Activated CD4-positive, alpha-beta T cell treated with anti-CD3 and anti-CD28 coated beads, Interleukin-2, amount 50 U/mL, for 48 hours (primary cell): ENCODE measurements at regions not wholly inside any gene's neighbourhood (a gene's known extent, or its start where the extent isn't known, plus 50 kb on each side); places are given as distances from the start of the nearest gene placed in this dataset.
"Not testable (repeated sequence)": the region's sequence is repeated elsewhere in the genome, so short reads cannot be mapped to it uniquely, and the experiment has no call there.

Experiments used
- DNase-seq, 2 experiments: peaks; one replicate each; pipeline ENCODE4 v3.0.0-alpha.2; 2020

DNA sequence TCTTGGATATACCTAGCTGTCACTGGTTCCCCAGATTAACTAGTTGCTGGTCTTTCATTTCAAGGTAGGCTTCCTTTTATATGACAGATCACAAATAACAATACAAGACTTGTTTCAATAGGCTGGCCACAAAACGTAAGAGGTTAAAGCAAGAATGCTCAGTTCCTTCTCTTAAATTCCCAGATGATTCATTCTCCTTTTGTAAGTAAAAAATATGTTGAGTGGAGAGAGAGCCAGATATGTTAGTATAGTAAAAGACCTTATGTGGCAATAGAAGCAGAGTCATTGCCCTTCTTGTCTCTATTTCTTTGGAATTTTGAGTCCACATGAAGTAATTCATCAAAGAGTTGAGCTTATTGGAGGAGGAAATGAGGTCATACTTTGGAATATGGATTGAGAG is 939.0 kb upstream of the ATXN7L3B start:
- no peak for DNase-seq

GRCh38 chr12:73599268-73599667 is 938.4 kb upstream of the ATXN7L3B start:
- DNase-seq = no peak

DNA sequence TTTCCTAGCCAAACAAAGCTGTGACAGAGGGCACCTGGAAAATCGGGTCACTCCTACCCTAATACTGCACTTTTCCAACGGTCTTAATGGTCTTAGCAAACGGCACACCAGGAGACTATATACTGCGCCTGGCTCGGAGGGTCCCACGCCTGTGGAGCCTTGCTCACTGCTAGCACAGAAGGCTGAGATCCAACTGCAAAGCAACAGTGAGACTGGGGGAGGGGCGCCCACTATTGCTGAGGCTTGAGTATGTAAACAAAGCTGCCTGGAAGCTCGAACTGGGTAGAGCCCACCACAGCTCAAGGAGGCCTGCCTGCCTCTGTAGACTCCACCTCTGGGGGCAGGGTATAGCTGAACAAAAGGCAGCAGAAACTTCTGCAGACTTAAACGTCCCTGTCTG is 931.7 kb upstream of the ATXN7L3B start:
- not testable (repeated sequence) for DNase-seq

DNA sequence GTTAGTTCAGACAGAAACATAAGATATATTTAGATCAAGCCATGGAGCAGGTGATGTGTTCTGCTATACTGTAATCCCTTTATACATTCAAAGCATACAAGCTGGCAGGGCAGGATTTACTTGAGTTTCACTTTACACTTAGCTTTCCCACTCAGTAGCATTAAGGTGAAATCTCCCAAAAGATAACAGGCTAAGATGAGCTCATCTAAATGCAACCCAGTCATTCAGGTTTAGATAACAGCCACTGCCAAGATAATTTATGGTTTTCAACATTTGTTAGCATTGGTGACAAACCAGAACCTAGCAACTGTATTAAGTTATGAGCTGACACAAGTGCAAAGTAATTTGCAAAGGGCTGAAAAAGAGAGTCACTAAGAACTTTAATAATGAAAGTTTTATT is 925.1 kb upstream of the ATXN7L3B start:
- DNase-seq = no peak

GRCh38 chr12:73623421-73623820 is 914.2 kb upstream of the ATXN7L3B start:
- DNase-seq = no peak

DNA sequence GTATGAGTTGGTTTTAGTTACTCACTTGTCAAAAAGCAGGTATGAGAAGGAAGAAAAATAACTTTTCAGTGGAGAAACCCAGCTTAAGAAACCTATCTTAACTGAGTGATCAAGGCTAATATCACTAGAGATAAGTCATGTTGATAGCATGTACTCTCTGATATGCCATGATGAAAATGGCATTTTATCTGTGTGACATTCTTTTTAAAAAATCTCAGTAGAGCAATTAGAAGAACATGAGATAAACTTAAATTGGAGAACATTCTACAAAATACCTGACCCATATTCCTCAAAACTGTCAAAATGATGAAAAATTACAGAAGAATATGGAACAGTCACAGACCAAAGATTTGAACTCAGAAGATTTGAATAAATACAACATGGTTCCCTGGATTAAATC is 912.4 kb upstream of the ATXN7L3B start:
- DNase-seq = no peak

- DNase-seq = no peak
These were observed 908.5 kb upstream of the ATXN7L3B start for GRCh38 chr12:73629171-73629570.

GRCh38 chr12:73629893-73630831 is 907.5 kb upstream of the ATXN7L3B start:
- DNase-seq = no peak

GRCh38 chr12:73632191-73632590 is 905.4 kb upstream of the ATXN7L3B start:
- no peak for DNase-seq

DNA sequence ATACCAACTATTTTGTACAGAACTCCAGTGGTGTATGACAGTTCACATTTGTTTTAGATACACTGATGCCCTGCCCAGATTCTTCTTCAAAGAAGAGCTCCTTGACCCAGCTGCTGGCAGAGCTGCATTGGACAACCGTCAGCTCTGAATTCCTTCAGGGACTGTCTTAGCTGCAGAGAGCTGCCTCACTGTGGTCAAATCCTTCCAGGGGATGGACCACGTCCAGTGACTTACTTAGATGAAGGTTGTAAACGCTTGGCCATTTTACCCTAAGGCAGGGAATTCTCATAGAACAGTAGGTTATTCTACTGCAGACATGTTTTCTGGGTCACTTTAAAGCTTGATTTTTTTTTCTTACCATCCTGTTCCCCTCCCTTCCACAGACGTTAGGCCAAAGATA is 905.0 kb upstream of the ATXN7L3B start:
- DNase-seq = no peak

DNA sequence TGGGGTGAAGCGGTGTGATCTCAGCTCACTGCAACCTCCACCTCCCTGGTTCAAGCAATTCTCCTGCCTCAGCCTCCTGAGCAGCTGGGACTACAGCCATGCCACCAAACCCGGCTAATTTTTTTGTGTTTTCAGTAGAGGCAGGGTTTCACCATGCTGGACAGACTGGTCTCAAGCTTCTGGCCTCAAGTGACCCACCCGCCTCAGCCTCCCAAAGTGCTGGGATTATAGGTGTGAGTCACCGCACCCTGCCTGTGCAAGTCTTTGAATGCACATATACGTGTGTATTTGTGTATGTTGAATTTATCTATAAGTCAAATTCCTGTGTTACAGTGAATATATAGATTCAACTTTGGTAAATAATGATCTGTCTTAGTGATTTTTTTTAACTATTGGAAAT is 898.2 kb upstream of the ATXN7L3B start:
- not testable (repeated sequence) for DNase-seq

DNA sequence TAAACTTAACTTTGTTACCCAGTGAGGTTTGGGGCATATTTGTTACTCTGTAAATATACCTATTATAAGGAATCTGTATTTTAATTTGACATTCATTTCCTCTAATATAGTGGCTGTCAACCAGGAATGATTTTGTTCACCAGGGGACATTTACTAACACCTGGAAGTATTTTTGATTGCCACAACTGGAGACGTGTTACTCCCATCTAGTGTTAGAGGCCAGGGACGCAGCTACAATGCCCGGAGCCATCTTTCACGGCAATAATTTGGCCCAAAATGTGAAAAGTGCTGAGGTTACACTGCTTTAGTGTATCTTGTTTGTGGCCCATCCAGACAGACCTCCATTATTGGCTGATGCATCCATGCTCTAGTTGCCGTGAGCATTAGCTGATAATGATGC is 881.3 kb upstream of the ATXN7L3B start:
- DNase-seq = no peak

DNA sequence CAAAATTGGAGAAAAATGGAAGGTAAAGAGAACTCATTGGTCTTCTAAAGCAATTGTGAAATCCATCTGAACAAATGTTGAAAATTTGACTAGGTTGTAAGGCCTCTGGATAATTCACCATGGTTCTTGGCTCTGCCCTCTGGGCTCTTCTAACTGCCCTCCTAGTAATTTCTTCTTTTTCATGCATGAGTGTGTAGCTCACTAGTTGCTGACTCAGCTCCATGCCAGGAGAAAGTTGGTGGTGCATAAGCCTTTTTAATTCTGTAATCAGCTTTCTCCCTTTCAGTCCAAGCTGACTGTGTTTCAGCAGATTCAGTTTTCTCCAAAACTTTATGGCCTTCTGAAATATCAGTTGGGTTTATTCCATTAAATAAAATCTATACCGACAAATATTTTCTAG is 877.8 kb upstream of the ATXN7L3B start:
- DNase-seq = no peak

DNA sequence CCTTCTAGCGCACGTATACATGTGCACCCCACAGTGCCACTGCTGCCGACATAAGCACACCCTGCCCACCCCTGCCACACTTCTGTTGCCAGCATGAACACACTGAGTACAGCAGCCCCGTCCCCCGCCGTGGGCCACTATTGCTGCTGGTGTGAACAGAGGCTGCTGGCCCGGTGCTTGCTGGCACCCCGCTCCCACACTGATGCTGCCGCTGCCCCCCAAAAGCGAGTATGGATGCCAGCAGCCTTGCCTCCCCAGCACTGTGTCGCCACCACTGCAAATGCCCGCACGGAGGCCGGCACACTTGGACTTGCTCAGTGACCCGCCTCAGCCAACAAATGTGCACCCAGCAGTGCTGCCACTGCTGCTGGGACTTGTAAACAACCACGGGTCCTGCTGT is 872.4 kb upstream of the ATXN7L3B start:
- DNase-seq = no peak

GRCh38 chr12:73671550-73671949 is 866.1 kb upstream of the ATXN7L3B start:
- not testable (repeated sequence) for DNase-seq

GRCh38 chr12:73677520-73678291 is 859.9 kb upstream of the ATXN7L3B start:
- DNase-seq = no peak

- no peak for DNase-seq
These were observed 859.3 kb upstream of the ATXN7L3B start for GRCh38 chr12:73678335-73678734.

GRCh38 chr12:73699318-73699717 is 838.3 kb upstream of the ATXN7L3B start:
- DNase-seq = no peak

DNA sequence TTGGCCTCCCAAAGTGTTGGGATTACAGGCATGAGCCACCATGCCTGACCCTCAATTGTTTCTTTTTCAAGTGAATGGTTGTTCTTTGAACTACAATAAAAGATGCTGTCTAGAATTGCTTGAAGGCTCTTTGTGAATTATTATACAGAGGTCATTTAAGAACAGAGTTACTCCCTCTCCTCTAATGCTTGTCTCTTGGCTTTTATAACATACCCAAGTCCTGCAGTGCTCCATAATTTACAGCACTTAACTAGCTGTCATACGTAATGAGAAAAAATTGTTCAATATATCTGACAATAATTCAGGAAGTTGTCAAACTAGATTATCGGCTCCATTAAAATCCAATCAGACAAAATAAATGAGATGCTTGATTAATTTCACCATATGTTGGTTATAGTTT is 823.0 kb upstream of the ATXN7L3B start:
- no peak for DNase-seq

- DNase-seq = not testable (repeated sequence)
These were observed 821.5 kb upstream of the ATXN7L3B start for GRCh38 chr12:73716143-73716542.

- DNase-seq = no peak
These were observed 818.4 kb upstream of the ATXN7L3B start for GRCh38 chr12:73719223-73719622.

- DNase-seq = no peak
These were observed 810.8 kb upstream of the ATXN7L3B start for GRCh38 chr12:73726881-73727280.

DNA sequence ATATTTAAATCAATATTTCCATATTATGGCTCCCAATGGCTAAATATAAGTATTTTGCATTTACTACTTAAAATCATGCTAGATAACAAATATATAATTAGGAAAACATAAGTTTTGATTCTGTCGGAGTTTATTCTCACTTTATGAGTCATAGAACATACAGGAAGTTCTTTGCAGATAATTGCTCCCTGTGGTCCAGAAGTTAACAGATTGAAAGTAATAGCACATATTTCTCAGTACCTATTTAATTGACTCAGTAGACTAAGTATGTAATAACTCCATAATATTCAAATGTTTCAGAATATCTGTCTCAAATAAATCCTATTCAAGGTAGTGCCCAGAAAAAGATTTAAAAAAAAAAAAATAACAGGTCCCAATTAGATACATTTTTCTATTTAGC is 806.0 kb upstream of the ATXN7L3B start:
- no peak for DNase-seq

DNA sequence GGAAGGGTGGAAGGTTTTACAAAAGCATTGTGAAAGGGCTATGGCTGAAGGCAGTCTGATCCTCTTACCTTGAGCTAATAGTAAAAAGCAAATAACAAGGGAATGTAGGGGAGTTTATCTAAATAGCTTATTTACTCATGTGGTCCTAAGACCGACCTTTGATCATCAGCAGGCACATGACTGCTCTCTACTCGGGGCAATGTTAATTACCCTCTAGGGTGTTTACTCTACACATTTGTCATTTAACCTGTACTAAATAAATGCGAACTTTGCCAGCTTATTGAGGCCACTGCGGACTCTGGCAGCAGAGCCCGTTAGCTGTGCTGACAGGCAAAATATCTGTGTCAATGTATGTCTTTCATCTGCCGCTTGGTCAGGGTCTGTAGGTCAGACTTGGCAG is 768.3 kb upstream of the ATXN7L3B start:
- no peak for DNase-seq
